Fibroblast of villous mesenchyme (primary cell): ENCODE measurements at regions not wholly inside any gene's neighbourhood (a gene's known extent, or its start where the extent isn't known, plus 50 kb on each side); places are given as distances from the start of the nearest gene placed in this dataset.

Experiments
- DNase-seq: peaks from one replicate; pipeline ENCODE4 v3.0.0-alpha.2; 2010; ENCODE audit warnings: low read depth
- H3K4me3 ChIP-seq: 2 replicates; pipeline ENCODE4 v1.5.1; 2011; ENCODE audit warnings: low read depth, mild to moderate bottlenecking, low read length
- TF ChIP-seq, protein P1 (sequence below): IDR thresholded peaks from 2 replicates; pipeline ENCODE4 v1.5.1; 2012; ENCODE audit warnings: low read depth, mild to moderate bottlenecking, low read length; ENCODE audit not compliant: insufficient read depth

- TF ChIP-seq, protein P1, sequence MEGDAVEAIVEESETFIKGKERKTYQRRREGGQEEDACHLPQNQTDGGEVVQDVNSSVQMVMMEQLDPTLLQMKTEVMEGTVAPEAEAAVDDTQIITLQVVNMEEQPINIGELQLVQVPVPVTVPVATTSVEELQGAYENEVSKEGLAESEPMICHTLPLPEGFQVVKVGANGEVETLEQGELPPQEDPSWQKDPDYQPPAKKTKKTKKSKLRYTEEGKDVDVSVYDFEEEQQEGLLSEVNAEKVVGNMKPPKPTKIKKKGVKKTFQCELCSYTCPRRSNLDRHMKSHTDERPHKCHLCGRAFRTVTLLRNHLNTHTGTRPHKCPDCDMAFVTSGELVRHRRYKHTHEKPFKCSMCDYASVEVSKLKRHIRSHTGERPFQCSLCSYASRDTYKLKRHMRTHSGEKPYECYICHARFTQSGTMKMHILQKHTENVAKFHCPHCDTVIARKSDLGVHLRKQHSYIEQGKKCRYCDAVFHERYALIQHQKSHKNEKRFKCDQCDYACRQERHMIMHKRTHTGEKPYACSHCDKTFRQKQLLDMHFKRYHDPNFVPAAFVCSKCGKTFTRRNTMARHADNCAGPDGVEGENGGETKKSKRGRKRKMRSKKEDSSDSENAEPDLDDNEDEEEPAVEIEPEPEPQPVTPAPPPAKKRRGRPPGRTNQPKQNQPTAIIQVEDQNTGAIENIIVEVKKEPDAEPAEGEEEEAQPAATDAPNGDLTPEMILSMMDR: no peak
- DNase-seq: no peak
Measured at GRCh38 chr5:119945691-119946090, 316.3 kb downstream of the FAM170A start.

DNA sequence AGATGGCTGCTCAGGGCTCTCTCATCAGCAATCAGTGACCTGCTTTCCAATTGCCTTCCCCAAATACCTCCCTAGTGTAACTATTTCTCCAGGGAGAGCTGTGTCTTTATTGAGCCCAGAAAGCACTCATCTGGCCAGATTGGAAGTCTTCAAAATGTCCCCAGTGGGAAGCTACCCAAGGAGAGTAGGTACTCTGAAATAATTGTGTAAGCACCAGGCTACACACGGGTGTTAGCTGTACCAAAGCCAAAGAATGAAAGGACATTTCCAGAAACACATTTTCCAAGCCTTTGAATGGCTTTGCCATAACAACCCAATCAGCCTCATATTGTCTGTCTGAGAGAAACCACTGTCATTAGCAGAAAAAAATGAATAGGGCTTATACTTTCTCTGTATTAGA lies 318.8 kb downstream of the FAM170A start:
- TF ChIP-seq, protein P1: no peak
- no peak overlapping the region for H3K4me3 ChIP-seq
- DNase-seq: no peak

More at GRCh38 chr5:119945691-119946090, 316.3 kb downstream of the FAM170A start:
- no peak overlapping the region for H3K4me3 ChIP-seq

DNA sequence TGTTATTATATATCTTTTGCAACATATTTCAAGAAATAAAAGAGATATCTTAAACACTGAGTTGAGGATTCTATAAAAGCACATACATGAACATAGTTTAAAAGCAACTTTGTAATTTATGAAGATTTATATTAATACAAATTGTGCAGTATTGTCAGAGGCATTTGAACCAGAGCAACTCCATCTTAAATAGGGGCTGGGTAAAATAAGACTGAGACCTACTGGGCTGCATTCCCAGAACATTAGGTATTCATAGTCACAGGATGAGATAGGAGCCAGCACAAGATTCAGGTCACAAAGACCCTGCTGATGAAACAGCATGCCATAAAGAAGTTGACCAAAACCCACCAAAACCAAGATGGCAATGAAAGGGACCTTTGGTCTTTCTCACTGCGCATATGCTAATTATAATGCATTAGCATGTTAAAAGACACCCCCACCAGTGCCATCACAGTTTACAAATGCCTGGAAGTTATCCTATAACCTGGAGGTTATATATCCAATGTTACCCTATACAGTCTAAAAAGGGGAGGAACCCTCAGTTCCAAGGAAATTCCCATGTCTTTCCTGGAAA lies 320.2 kb downstream of the FAM170A start:
- no peak for DNase-seq
- no peak overlapping the region for H3K4me3 ChIP-seq
- TF ChIP-seq, protein P1: no peak

GRCh38 chr5:119951330-119951934 lies 322.1 kb downstream of the FAM170A start:
- no peak overlapping the region for H3K4me3 ChIP-seq
- TF ChIP-seq, protein P1: no peak
- DNase-seq: no peak

DNA sequence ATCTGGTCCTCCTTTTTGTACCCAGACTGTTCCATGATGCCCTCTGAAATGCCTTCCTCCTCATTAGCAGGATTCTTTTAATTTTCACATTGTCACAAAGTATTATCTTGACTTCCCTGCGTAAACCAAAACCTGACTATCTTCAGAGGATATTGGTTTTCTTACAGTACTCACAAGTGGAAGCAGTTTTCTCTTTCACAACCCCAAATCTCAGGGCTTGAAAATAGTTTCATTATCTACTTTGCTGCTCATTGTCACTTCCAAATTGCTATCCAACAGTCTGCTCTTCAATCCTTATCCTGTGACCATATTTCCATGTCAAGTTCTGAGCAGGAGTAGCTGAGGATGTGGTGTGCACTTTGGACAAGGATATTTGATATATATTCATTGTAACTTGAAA lies 324.1 kb downstream of the FAM170A start:
- no peak overlapping the region for H3K4me3 ChIP-seq
- no peak for DNase-seq
- TF ChIP-seq, protein P1: no peak

- TF ChIP-seq, protein P1: no peak
- no peak for DNase-seq
Measured at GRCh38 chr5:119954106-119954505, 324.7 kb downstream of the FAM170A start.

DNA sequence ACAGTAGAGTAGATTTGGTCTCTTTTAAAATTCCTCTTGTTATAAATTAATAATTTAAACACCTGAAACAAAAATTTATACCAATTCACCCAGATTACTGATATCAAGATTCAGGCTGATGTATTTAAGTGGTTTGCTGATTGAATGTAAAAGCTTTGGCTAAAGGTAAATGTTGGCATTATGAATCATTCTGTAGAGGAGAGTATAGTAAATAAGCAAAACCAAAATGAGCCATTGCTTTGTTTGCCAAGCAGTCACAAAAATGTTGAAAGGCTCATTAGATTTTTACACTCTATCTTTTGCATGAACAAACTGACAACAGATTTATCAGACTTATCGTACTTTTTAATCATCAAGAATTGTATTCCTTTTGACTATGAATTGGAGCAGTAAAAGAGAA lies 332.6 kb downstream of the FAM170A start:
- DNase-seq: no peak
- TF ChIP-seq, protein P1: no peak
- H3K4me3 ChIP-seq: no peak overlapping the region

More at GRCh38 chr5:119954106-119954505, 324.7 kb downstream of the FAM170A start:
- no peak overlapping the region for H3K4me3 ChIP-seq
